AG08395 (cell line): ENCODE measurements at regions not wholly inside any gene's neighbourhood (a gene's known extent, or its start where the extent isn't known, plus 50 kb on each side); places are given as distances from the start of the nearest gene placed in this dataset.

Source experiments
- DNase-seq: peaks from one replicate; pipeline ENCODE4 v3.0.0; 2012; ENCODE audit warnings: mixed read lengths, low spot score

DNA sequence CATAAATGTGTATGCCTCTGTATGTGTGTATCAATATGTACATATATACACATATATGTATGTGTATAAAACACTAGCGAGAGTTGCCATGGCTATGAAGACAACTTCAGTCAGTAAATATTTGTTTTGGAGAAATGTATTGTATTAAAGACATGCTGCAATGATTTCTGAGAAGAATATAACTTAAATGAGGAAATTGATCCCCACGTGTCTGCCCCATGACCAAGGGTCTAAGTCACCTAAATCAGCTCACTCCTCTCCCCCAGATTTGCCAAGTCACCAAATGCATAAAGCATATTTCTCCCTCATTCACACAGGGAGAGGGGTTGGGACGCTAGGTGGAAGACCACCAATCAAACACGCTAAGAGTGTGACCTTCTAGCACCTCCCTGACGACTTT lies 58.3 kb upstream of the LYST start:
- no peak for DNase-seq

DNA sequence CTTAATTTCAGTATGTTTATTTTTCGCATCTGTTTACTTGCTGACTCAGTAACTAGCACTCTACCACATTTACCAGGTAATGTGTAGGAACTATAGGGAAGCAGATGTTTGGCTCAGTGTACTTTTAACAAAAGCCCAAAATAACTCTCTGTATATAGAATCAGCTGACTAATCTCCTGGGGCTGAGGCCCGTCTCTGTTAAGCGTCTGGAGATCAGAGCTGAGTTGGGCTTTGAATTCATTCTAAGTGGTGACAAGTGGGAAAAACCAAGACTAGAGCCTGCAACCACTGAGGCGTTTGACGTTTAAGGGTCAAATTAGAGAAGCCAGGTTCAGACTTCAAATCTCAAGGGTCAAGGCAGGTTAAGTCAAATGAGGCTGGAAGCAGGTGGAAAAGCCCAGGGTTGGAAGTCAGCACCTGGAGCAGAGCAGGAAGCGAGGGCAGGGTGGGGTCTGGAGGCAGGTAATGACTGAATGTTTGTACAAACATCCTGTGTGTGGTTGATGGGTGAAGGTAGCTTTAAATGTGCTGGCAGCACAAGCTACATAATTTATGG lies 56.8 kb upstream of the LYST start:
- no peak for DNase-seq

DNA sequence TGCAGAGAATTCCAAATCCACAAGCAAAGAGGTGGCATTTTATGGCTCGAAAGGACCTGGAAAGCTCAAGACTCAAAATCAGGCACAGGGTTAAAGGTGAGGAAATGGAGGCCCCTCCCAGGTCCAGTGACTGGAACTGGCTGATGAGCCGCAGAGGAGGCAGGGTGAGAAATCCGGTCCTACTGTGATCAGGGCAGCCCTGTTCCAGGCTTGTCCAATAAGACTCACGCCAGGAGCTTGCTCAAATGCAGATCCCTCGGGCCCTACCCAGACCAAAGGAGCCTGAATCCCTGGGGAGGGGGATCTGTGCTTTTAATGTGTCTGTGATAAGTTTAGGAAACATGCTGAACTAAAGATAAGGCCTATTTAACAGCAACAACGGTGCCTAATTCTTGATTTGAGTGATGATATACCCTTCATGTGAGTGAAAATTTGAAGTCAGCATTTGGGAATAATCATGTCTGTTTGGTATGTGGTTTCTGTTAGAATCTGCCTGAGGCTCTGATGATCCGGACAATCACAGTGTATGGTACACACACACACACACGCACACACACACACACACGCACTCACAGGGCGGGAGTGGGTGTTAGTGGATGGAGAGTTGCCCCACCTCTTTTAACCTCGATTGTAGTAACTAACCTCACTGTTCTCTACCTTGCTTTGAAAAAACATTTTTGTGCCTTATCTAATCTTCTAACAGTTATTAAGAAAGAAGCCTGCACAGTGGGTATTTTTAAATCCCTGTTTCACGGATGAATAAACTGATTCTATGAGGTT lies 54.1 kb upstream of the LYST start:
- no peak for DNase-seq

DNA sequence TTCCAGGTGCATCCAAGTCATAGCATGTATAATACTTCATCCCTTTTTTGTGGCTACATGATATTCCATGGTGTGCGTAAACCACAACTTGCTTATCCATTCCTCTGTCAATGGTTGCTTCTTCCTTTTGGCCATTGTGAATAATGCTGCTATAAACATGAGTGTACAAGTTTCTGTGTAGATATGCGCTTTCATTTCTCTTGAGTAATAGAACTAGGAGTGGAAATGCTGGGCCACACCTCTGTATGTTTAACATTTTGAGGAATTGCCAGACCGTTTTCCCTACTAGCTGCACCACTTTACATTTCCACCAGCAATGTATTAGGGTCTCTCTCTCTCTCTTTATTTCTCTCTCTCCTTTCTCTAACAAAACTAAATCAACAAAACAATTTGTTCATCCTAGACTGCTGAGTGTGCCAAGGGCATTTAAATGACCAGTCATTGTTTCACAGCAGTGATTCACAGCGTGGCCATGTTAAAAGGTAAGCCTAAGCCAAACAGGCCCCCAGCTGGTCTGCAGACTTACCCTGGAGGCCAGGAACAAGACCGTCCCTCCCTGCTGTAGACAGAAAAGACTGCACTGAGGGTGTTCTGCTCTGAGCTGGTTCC lies 53.2 kb upstream of the LYST start:
- DNase-seq: peak; percentile 61

DNA sequence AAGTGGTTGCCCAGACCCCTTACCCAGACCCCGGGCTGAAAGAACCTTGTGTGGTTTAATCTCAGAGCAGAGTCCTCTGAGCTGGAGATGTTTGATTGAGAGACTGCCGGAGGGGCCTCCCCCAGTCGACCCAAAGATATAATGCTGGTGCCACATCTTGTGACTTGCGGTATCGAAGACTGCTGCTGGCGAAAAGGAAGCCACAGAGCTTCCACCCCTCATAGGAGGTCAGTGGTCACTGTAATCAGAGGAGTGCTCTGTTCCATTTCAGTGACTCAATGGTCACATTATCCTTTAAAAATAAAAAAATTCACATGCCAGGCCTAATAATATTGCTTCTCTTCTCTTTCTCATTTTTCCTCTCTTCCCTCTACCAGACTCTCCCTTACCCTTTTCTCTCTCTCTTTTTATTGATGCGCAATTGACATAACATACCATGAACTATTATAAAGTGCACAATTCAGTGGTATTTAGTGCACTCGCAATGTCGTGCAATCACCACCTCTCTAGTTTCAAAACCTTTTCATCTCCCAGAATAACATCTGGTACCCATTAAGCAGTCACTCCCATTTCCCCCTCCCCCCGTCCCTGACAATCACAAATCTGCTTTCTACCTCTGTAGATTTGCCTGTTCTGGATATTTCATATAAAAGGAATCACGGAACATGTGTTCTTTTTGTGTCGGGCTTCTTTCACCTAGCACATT lies 52.6 kb upstream of the LYST start:
- no peak for DNase-seq

DNA sequence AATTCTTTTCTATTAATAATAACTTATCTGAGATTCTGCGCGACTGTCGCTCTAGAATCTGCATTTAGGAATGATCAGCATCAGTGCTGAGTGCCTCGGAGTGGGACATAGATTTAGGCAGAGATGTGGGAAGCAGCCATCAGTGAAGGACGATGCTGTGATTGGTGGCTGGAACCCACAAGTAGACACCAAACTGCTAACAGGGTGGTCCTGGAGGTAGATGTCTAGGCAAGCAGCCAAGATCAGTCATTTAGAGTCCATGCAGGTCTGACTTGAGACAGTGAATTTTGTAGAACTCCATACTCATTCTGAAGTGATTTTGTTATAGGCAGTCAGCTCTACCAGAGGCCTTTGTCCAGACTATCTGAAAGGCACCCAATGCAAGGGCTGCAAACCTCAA lies 51.8 kb upstream of the LYST start:
- no peak for DNase-seq

DNA sequence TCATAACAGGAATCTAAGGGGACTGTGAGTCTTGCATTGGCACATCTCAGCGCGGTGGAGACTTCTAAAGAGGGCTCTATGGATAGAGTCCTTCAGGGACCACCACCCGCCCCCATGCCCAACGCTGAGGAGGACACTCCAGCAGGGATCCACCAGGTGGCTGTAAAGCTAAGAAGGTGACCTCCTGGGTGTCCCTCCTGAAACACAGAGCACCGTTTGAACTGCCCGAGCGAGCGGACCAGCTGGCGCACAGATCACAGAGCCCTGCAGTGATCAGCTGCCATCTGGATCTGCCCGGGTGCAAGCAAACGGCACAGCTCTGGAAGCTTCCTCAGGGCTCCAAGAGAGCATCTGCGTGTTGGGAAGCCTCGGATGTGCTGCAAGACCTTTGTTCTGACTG lies 51.3 kb upstream of the LYST start:
- DNase-seq: no peak

DNA sequence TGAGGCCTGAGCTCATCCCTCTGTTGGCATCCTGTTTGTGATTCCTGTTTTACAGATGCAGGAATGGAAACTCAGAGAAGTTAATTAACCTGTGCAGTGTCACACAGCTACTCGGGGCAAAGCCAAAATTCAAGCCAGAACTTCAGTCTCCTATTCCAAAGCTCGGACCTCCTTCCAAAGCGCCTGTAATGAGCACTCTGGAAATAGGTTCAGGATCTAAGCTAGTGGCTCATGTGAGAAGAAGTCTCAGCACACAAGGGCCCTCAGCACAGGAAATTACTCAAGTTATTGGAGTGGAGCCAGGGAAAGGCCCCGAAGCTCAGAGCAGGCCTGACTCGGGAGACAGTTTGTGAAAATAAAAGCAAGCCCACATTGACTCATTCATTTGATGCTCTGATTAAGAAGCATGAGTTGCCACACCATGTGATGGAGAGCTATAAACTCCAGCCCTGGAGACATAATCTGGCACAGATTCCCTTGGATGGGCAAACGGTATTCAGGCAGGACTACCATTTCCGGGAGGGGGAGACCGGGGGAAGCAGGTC lies 50.6 kb upstream of the LYST start:
- DNase-seq: peak; percentile 92
